ENCODE measurements at regions not wholly inside any gene's neighbourhood (a gene's known extent, or its start where the extent isn't known, plus 50 kb on each side); places are given as distances from the start of the nearest gene placed in this dataset.

GRCh38 chr17:33981711-33982601, 273.1 kb upstream of the CCL2 start:
- TF ChIP-seq POLR2AphosphoS5 (IDR thresholded peaks at IDR 0.05; ENCODE audit: low read length) (no peak), CTCF (IDR thresholded peaks at IDR 0.05 in 2 of 3, conservative IDR thresholded peaks at IDR 0.05 in 1 of 3; ENCODE audit: control insufficient read depth in 2 of 3, extremely low read depth in 1 of 3, insufficient read depth in 1 of 3, low read depth in 3 of 3, low read length in 3 of 3) (no peak)

Data from GM12878 (cell line).